ENCODE measurements at regions not wholly inside any gene's neighbourhood (a gene's known extent, or its start where the extent isn't known, plus 50 kb on each side); places are given as distances from the start of the nearest gene placed in this dataset.
"Not testable (repeated sequence)": the region's sequence is repeated elsewhere in the genome, so short reads cannot be mapped to it uniquely, and the experiment has no call there.

DNA sequence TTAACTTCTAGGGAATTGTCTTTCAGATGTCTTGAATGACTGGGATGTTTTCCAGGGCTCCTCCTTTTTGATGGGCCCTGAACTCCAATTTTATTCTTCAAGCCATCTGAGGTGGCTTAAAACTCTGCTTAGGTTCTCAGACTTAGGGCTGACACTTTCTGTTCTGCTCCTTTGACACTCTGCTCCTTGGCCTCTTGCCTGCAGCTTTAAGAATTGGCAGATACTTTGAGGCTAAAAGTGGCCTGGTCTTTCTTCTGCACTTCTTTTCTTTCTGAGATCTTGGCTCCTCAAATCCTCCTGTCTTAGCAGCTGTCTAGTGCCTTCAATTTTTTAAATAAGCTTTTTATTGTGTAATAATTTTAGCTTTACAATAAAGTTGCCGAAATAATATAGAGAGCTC lies 294.6 kb downstream of the RPS6KC1 start:
- H3K79me2 ChIP-seq (ENCODE audit: insufficient read depth, low read length), result no peaks in the 10 kb centered on the region
- Mint-ChIP-seq H3K4me1 (no peaks in the 10 kb centered on the region), H3K27ac (no peak overlapping the region), H3K9me3 (peaks cover 0 to 2% (median 0%) of the 10 kb centered on the region in 7 donors), H3K27me3 (ENCODE audit: low read depth in 3 of 3) (peaks cover 8 to 17% (median 11%) of the 10 kb centered on the region in 3 donors), H3K4me3 (no peak overlapping the region), H3K36me3 (no peaks in the 10 kb centered on the region)
- H4K20me1 ChIP-seq (ENCODE audit: insufficient read depth, low read length), result no peaks in the 10 kb centered on the region
- no peak for DNase-seq
- H3K9me3 ChIP-seq (replicated peaks in 1 of 2; ENCODE audit: control insufficient read depth in 1 of 2, insufficient read depth in 1 of 2, low read length in 2 of 2), result no peaks in the 10 kb centered on the region
- intact Hi-C loops (cut with micrococcal nuclease), result no loop called here
- no peak overlapping the region for H3K9ac ChIP-seq (ENCODE audit: insufficient read depth, low read length, poor library complexity, severe bottlenecking)
- no peak overlapping the region for H3K27ac ChIP-seq (ENCODE audit: low read depth in 1 of 2, low read length in 2 of 2)
- H2AFZ ChIP-seq (ENCODE audit: insufficient read depth, low read depth, low read length, poor library complexity, severe bottlenecking), result no peak overlapping the region
- no peaks in the 10 kb centered on the region for H3K36me3 ChIP-seq (replicated peaks in 1 of 2; ENCODE audit: control insufficient read depth in 1 of 2, insufficient read depth in 2 of 2, low read length in 2 of 2)
- H3K27me3 ChIP-seq (ENCODE audit: control insufficient read depth in 2 of 2, insufficient read depth in 2 of 2, low read length in 2 of 2), result no peaks in the 10 kb centered on the region
- WGBS (ENCODE audit: insufficient coverage), result no CpG with 5 or more reads among the region's 1 CpG
- H3K4me3 ChIP-seq (replicated peaks in 1 of 3; ENCODE audit: low read depth in 2 of 3, low read length in 3 of 3), result no peak overlapping the region
- H3K4me1 ChIP-seq (ENCODE audit: control insufficient read depth in 1 of 2, insufficient read depth in 2 of 2, low read length in 2 of 2), result no peaks in the 10 kb centered on the region
- TF ChIP-seq CTCF (IDR thresholded peaks at IDR 0.05), result no peak
- H3K4me2 ChIP-seq (replicated peaks; ENCODE audit: extremely low read depth, low read length, poor library complexity, severe bottlenecking), result no peak overlapping the region

- Histone ChIP-seq H3K9ac (ENCODE audit: insufficient read depth, low read length, poor library complexity, severe bottlenecking) (no peak overlapping the region), H3K27me3 (ENCODE audit: control insufficient read depth in 2 of 2, insufficient read depth in 2 of 2, low read length in 2 of 2) (no peaks in the 10 kb centered on the region), H2AFZ (ENCODE audit: insufficient read depth, low read depth, low read length, poor library complexity, severe bottlenecking) (no peak overlapping the region), H3K4me1 (ENCODE audit: control insufficient read depth in 1 of 2, insufficient read depth in 2 of 2, low read length in 2 of 2) (no peaks in the 10 kb centered on the region), H3K36me3 (replicated peaks in 1 of 2; ENCODE audit: control insufficient read depth in 1 of 2, insufficient read depth in 2 of 2, low read length in 2 of 2) (no peaks in the 10 kb centered on the region), H4K20me1 (ENCODE audit: insufficient read depth, low read length) (no peaks in the 10 kb centered on the region), H3K4me3 (replicated peaks in 1 of 3; ENCODE audit: low read depth in 2 of 3, low read length in 3 of 3) (no peak overlapping the region), H3K27ac (ENCODE audit: low read depth in 1 of 2, low read length in 2 of 2) (no peak overlapping the region), H3K79me2 (ENCODE audit: insufficient read depth, low read length) (no peaks in the 10 kb centered on the region), H3K9me3 (replicated peaks in 1 of 2; ENCODE audit: control insufficient read depth in 1 of 2, insufficient read depth in 1 of 2, low read length in 2 of 2) (peaks cover 0 to 4% of the 10 kb centered on the region in 2 donors), H3K4me2 (replicated peaks; ENCODE audit: extremely low read depth, low read length, poor library complexity, severe bottlenecking) (no peak overlapping the region)
- H3K27ac Mint-ChIP-seq, result no peak overlapping the region
- no peaks in the 10 kb centered on the region for H3K4me1 Mint-ChIP-seq
- H3K36me3 Mint-ChIP-seq, result no peaks in the 10 kb centered on the region
- no peak for DNase-seq
- no peak overlapping the region for H3K4me3 Mint-ChIP-seq
- no peak for TF ChIP-seq CTCF (IDR thresholded peaks at IDR 0.05)
- peaks cover 0 to 10% (median 6%) of the 10 kb centered on the region in 7 donors for H3K9me3 Mint-ChIP-seq
- peaks cover 2 to 7% (median 6%) of the 10 kb centered on the region in 3 donors for H3K27me3 Mint-ChIP-seq (ENCODE audit: low read depth in 3 of 3)
- intact Hi-C loops (cut with micrococcal nuclease), result no loop called here
- 90% methylated on average over 5 of the region's 5 CpGs for WGBS (ENCODE audit: insufficient coverage)
Observed at GRCh38 chr1:213357403-213357802, 306.4 kb downstream of the RPS6KC1 start.

- H3K27ac Mint-ChIP-seq; H3K4me1 Mint-ChIP-seq; H3K4me3 ChIP-seq (replicated peaks in 1 of 3; ENCODE audit: low read depth in 2 of 3, low read length in 3 of 3); H3K9ac ChIP-seq (ENCODE audit: insufficient read depth, low read length, poor library complexity, severe bottlenecking); H3K27ac ChIP-seq (ENCODE audit: low read depth in 1 of 2, low read length in 2 of 2); H3K36me3 ChIP-seq (replicated peaks in 1 of 2; ENCODE audit: control insufficient read depth in 1 of 2, insufficient read depth in 2 of 2, low read length in 2 of 2); H3K79me2 ChIP-seq (ENCODE audit: insufficient read depth, low read length); DNase-seq; H3K27me3 ChIP-seq (ENCODE audit: control insufficient read depth in 2 of 2, insufficient read depth in 2 of 2, low read length in 2 of 2); intact Hi-C loops (cut with micrococcal nuclease); H4K20me1 ChIP-seq (ENCODE audit: insufficient read depth, low read length); H3K4me1 ChIP-seq (ENCODE audit: control insufficient read depth in 1 of 2, insufficient read depth in 2 of 2, low read length in 2 of 2); H3K27me3 Mint-ChIP-seq (ENCODE audit: low read depth in 3 of 3); H3K36me3 Mint-ChIP-seq; H3K4me3 Mint-ChIP-seq; H3K4me2 ChIP-seq (replicated peaks; ENCODE audit: extremely low read depth, low read length, poor library complexity, severe bottlenecking); H2AFZ ChIP-seq (ENCODE audit: insufficient read depth, low read depth, low read length, poor library complexity, severe bottlenecking); H3K9me3 ChIP-seq (replicated peaks in 1 of 2; ENCODE audit: control insufficient read depth in 1 of 2, insufficient read depth in 1 of 2, low read length in 2 of 2): not testable (repeated sequence)
- H3K9me3 Mint-ChIP-seq, result peaks cover 0 to 10% (median 6%) of the 10 kb centered on the region in 7 donors
- WGBS (ENCODE audit: insufficient coverage), result no CpG with 5 or more reads among the region's 1 CpG
Observed at GRCh38 chr1:213358368-213358767, 307.3 kb downstream of the RPS6KC1 start.
